ENCODE measurements at regions not wholly inside any gene's neighbourhood (a gene's known extent, or its start where the extent isn't known, plus 50 kb on each side); places are given as distances from the start of the nearest gene placed in this dataset.

GRCh38 chr10:8298896-8299570 is 244.5 kb downstream of the GATA3 start:
- no peaks in the 10 kb centered on the region for H3K27me3 ChIP-seq (ENCODE audit: insufficient read depth, low read length)
- H3K27ac ChIP-seq (ENCODE audit: low read depth, low read length): no peak overlapping the region
- H3K79me2 ChIP-seq (ENCODE audit: control insufficient read depth, insufficient read depth, low read length, poor library complexity): peaks cover 6% of the 10 kb centered on the region
- H2BK5ac ChIP-seq (ENCODE audit: low read depth, low read length, poor library complexity): peak overlapping the region; percentile 4
- peak overlapping the region; percentile 58 for H2BK12ac ChIP-seq (ENCODE audit: low read length)
- peak overlapping the region; percentile 21 for H2BK120ac ChIP-seq (ENCODE audit: insufficient read depth, low read length, poor library complexity)
- H4K8ac ChIP-seq (ENCODE audit: low read depth, low read length): no peak overlapping the region
- DNase-seq: no peak
- peak overlapping the region; percentile 35 for H3K14ac ChIP-seq (ENCODE audit: low read length)
- H3K9ac ChIP-seq (ENCODE audit: low read length): no peak overlapping the region
- peak overlapping the region; percentile 18 for H2AK5ac ChIP-seq (ENCODE audit: low read length)
- H3K18ac ChIP-seq (ENCODE audit: low read length): peak overlapping the region; percentile 62
- no peaks in the 10 kb centered on the region for H3K9me3 ChIP-seq (ENCODE audit: insufficient read depth, low read depth, low read length)
- peaks cover 24% of the 10 kb centered on the region for H3K79me1 ChIP-seq (ENCODE audit: low read length)
- no peak overlapping the region for H3K4me2 ChIP-seq (ENCODE audit: low read length)
- H3K4me3 ChIP-seq (ENCODE audit: low read depth, low read length): no peak overlapping the region
- peak overlapping the region; percentile 4 for H3K4ac ChIP-seq (ENCODE audit: low read depth, low read length)
- no peak overlapping the region for H3K23ac ChIP-seq (ENCODE audit: low read length)
- no peak overlapping the region for H2AFZ ChIP-seq (ENCODE audit: insufficient read depth, low read length, poor library complexity)
- H4K12ac ChIP-seq (ENCODE audit: low read depth, low read length): no peak overlapping the region
- no CpG with 5 or more reads among the region's 16 CpGs for WGBS (ENCODE audit: extremely low coverage, insufficient coverage, insufficient read length)
- peak overlapping the region; percentile 75 for H4K91ac ChIP-seq (ENCODE audit: low read depth, low read length)
- peaks cover 7 to 11% of the 10 kb centered on the region in 2 experiments for H3K4me1 ChIP-seq (ENCODE audit: control insufficient read depth in 1 of 2, insufficient read depth in 2 of 2, low read length in 2 of 2)
- no peaks in the 10 kb centered on the region for H3K36me3 ChIP-seq (ENCODE audit: control insufficient read depth in 1 of 2, insufficient read depth in 2 of 2, low read length in 2 of 2)

GRCh38 chr10:8300925-8301324 is 246.4 kb downstream of the GATA3 start:
- no peak for DNase-seq
- Histone ChIP-seq H2BK5ac (ENCODE audit: low read depth, low read length, poor library complexity) (peak overlapping the region; percentile 46), H3K79me2 (ENCODE audit: control insufficient read depth, insufficient read depth, low read length, poor library complexity) (peaks cover 3% of the 10 kb centered on the region), H2BK12ac (ENCODE audit: low read length) (no peak overlapping the region), H3K18ac (ENCODE audit: low read length) (no peak overlapping the region), H3K23ac (ENCODE audit: low read length) (no peak overlapping the region), H3K4ac (ENCODE audit: low read depth, low read length) (no peak overlapping the region), H3K14ac (ENCODE audit: low read length) (no peak overlapping the region), H2AFZ (ENCODE audit: insufficient read depth, low read length, poor library complexity) (no peak overlapping the region), H3K9me3 (ENCODE audit: insufficient read depth, low read depth, low read length) (no peaks in the 10 kb centered on the region), H3K4me3 (ENCODE audit: low read depth, low read length) (no peak overlapping the region), H3K79me1 (ENCODE audit: low read length) (peaks cover 24% of the 10 kb centered on the region), H3K36me3 (ENCODE audit: control insufficient read depth in 1 of 2, insufficient read depth in 2 of 2, low read length in 2 of 2) (no peaks in the 10 kb centered on the region), H4K91ac (ENCODE audit: low read depth, low read length) (no peak overlapping the region), H2BK120ac (ENCODE audit: insufficient read depth, low read length, poor library complexity) (peak overlapping the region; percentile 76), H4K8ac (ENCODE audit: low read depth, low read length) (no peak overlapping the region), H3K9ac (ENCODE audit: low read length) (no peak overlapping the region), H3K4me1 (ENCODE audit: control insufficient read depth in 1 of 2, insufficient read depth in 2 of 2, low read length in 2 of 2) (peaks cover 8 to 9% of the 10 kb centered on the region in 2 experiments), H4K12ac (ENCODE audit: low read depth, low read length) (no peak overlapping the region), H3K4me2 (ENCODE audit: low read length) (no peak overlapping the region), H2AK5ac (ENCODE audit: low read length) (no peak overlapping the region), H3K27me3 (ENCODE audit: insufficient read depth, low read length) (no peaks in the 10 kb centered on the region), H3K27ac (ENCODE audit: low read depth, low read length) (no peak overlapping the region)
- WGBS (ENCODE audit: extremely low coverage, insufficient coverage, insufficient read length): no CpG with 5 or more reads among the region's 5 CpGs

GRCh38 chr10:8301333-8301732 is 246.8 kb downstream of the GATA3 start:
- Histone ChIP-seq H3K27ac (ENCODE audit: low read depth, low read length) (no peak overlapping the region), H3K4me1 (ENCODE audit: control insufficient read depth in 1 of 2, insufficient read depth in 2 of 2, low read length in 2 of 2) (peaks cover 11% of the 10 kb centered on the region in 2 experiments), H3K4me3 (ENCODE audit: low read depth, low read length) (no peak overlapping the region), H3K4ac (ENCODE audit: low read depth, low read length) (no peak overlapping the region), H2AK5ac (ENCODE audit: low read length) (no peak overlapping the region), H3K79me1 (ENCODE audit: low read length) (peaks cover 27% of the 10 kb centered on the region), H3K27me3 (ENCODE audit: insufficient read depth, low read length) (no peaks in the 10 kb centered on the region), H3K79me2 (ENCODE audit: control insufficient read depth, insufficient read depth, low read length, poor library complexity) (peaks cover 3% of the 10 kb centered on the region), H3K23ac (ENCODE audit: low read length) (no peak overlapping the region), H3K36me3 (ENCODE audit: control insufficient read depth in 1 of 2, insufficient read depth in 2 of 2, low read length in 2 of 2) (no peaks in the 10 kb centered on the region), H2BK12ac (ENCODE audit: low read length) (no peak overlapping the region), H3K14ac (ENCODE audit: low read length) (no peak overlapping the region), H3K9me3 (ENCODE audit: insufficient read depth, low read depth, low read length) (no peaks in the 10 kb centered on the region), H4K12ac (ENCODE audit: low read depth, low read length) (no peak overlapping the region), H4K91ac (ENCODE audit: low read depth, low read length) (no peak overlapping the region), H2BK5ac (ENCODE audit: low read depth, low read length, poor library complexity) (peak overlapping the region; percentile 39), H2BK120ac (ENCODE audit: insufficient read depth, low read length, poor library complexity) (peak overlapping the region; percentile 76), H2AFZ (ENCODE audit: insufficient read depth, low read length, poor library complexity) (no peak overlapping the region), H3K9ac (ENCODE audit: low read length) (no peak overlapping the region), H3K18ac (ENCODE audit: low read length) (no peak overlapping the region), H3K4me2 (ENCODE audit: low read length) (no peak overlapping the region), H4K8ac (ENCODE audit: low read depth, low read length) (no peak overlapping the region)
- no CpG with 5 or more reads among the region's 2 CpGs for WGBS (ENCODE audit: extremely low coverage, insufficient coverage, insufficient read length)
- DNase-seq: no peak

- Histone ChIP-seq H3K4me3 (ENCODE audit: low read depth, low read length) (no peak overlapping the region), H3K18ac (ENCODE audit: low read length) (no peak overlapping the region), H2BK12ac (ENCODE audit: low read length) (peak overlapping the region; percentile 59), H3K79me2 (ENCODE audit: control insufficient read depth, insufficient read depth, low read length, poor library complexity) (peaks cover 3% of the 10 kb centered on the region), H3K23ac (ENCODE audit: low read length) (no peak overlapping the region), H4K12ac (ENCODE audit: low read depth, low read length) (no peak overlapping the region), H3K9ac (ENCODE audit: low read length) (no peak overlapping the region), H3K4me1 (ENCODE audit: control insufficient read depth in 1 of 2, insufficient read depth in 2 of 2, low read length in 2 of 2) (peaks cover 15 to 16% of the 10 kb centered on the region in 2 experiments), H3K27ac (ENCODE audit: low read depth, low read length) (peak overlapping the region; percentile 1), H4K8ac (ENCODE audit: low read depth, low read length) (no peak overlapping the region), H2AFZ (ENCODE audit: insufficient read depth, low read length, poor library complexity) (no peak overlapping the region), H2BK120ac (ENCODE audit: insufficient read depth, low read length, poor library complexity) (no peak overlapping the region), H3K4ac (ENCODE audit: low read depth, low read length) (no peak overlapping the region), H2AK5ac (ENCODE audit: low read length) (no peak overlapping the region), H3K4me2 (ENCODE audit: low read length) (no peak overlapping the region), H3K36me3 (ENCODE audit: control insufficient read depth in 1 of 2, insufficient read depth in 2 of 2, low read length in 2 of 2) (no peaks in the 10 kb centered on the region), H3K9me3 (ENCODE audit: insufficient read depth, low read depth, low read length) (no peaks in the 10 kb centered on the region), H3K14ac (ENCODE audit: low read length) (no peak overlapping the region), H2BK5ac (ENCODE audit: low read depth, low read length, poor library complexity) (no peak overlapping the region), H3K79me1 (ENCODE audit: low read length) (peaks cover 27% of the 10 kb centered on the region), H4K91ac (ENCODE audit: low read depth, low read length) (peak overlapping the region; percentile 38), H3K27me3 (ENCODE audit: insufficient read depth, low read length) (no peaks in the 10 kb centered on the region)
- DNase-seq: no peak
- WGBS (ENCODE audit: extremely low coverage, insufficient coverage, insufficient read length): no CpG with 5 or more reads among the region's 4 CpGs
Observed at GRCh38 chr10:8301831-8302230, 247.3 kb downstream of the GATA3 start.
